ENCODE measurements at regions not wholly inside any gene's neighbourhood (a gene's known extent, or its start where the extent isn't known, plus 50 kb on each side); places are given as distances from the start of the nearest gene placed in this dataset.

- no peaks in the 10 kb centered on the region for H3K9me3 ChIP-seq (replicated peaks in 1 of 11)
- no peaks in the 10 kb centered on the region for H3K36me3 ChIP-seq
- H3K27me3 ChIP-seq = no peaks in the 10 kb centered on the region
- no peaks in the 10 kb centered on the region for H4K20me1 ChIP-seq
- TF ChIP-seq Cebpa-rat (IDR thresholded peaks at IDR 0.05) = no peak
- no peak overlapping the region for H3K27ac ChIP-seq
- H3K4me1 ChIP-seq = peaks cover 2 to 17% (median 15%) of the 10 kb centered on the region in 10 experiments; a peak in 18 of 20 replicates
- peak overlapping the region in 10 of 11 experiments; percentile 9 to 72 (median 60); a peak in 17 of 22 replicates for H3K4me2 ChIP-seq
- no peak overlapping the region for H3K9ac ChIP-seq
- no peak overlapping the region for H3K4me3 ChIP-seq
Observed at GRCh38 chr1:17970757-17971156, 136.8 kb upstream of the IGSF21 start.

- Histone ChIP-seq H3K4me3 (no peak overlapping the region), H3K27ac (no peak overlapping the region), H4K20me1 (no peaks in the 10 kb centered on the region), H3K9ac (no peak overlapping the region), H3K9me3 (replicated peaks in 1 of 11) (no peaks in the 10 kb centered on the region), H3K4me2 (no peak overlapping the region), H3K4me1 (peaks cover 5 to 45% (median 39%) of the 10 kb centered on the region in 10 experiments; a peak in 18 of 20 replicates), H3K36me3 (no peaks in the 10 kb centered on the region), H3K27me3 (no peaks in the 10 kb centered on the region)
- TF ChIP-seq Cebpa-rat (IDR thresholded peaks at IDR 0.05) = no peak
Observed at GRCh38 chr1:17973694-17974093, 133.9 kb upstream of the IGSF21 start.

GRCh38 chr1:17976854-17977253 is 130.7 kb upstream of the IGSF21 start:
- Histone ChIP-seq H3K9me3 (replicated peaks in 1 of 11) (no peaks in the 10 kb centered on the region), H3K4me2 (peak overlapping the region in 8 of 11 experiments; percentile 45 to 75 (median 61); a peak in 16 of 22 replicates), H3K4me3 (no peak overlapping the region), H4K20me1 (no peaks in the 10 kb centered on the region), H3K4me1 (peaks cover 5 to 42% (median 28%) of the 10 kb centered on the region in 10 experiments; a peak in 18 of 20 replicates), H3K36me3 (no peaks in the 10 kb centered on the region), H3K9ac (peak overlapping the region in 2 of 11 experiments; percentile 18 to 24; a peak in 1 of 22 replicates), H3K27ac (peak overlapping the region in 4 of 11 experiments; percentile 40 to 72 (median 68); a peak in 7 of 22 replicates), H3K27me3 (no peaks in the 10 kb centered on the region)
- TF ChIP-seq Cebpa-rat (IDR thresholded peaks at IDR 0.05) = no peak

GRCh38 chr1:17978016-17978415 is 129.6 kb upstream of the IGSF21 start:
- Histone ChIP-seq H3K9ac (peak overlapping the region in 3 of 11 experiments; percentile 47 to 60 (median 56); a peak in 4 of 22 replicates), H3K36me3 (no peaks in the 10 kb centered on the region), H3K4me3 (no peak overlapping the region), H3K4me1 (peaks cover 5 to 42% (median 28%) of the 10 kb centered on the region in 10 experiments; a peak in 18 of 20 replicates), H3K9me3 (replicated peaks in 1 of 11) (no peaks in the 10 kb centered on the region), H3K27me3 (no peaks in the 10 kb centered on the region), H3K27ac (peak overlapping the region in 4 of 11 experiments; percentile 62 to 72 (median 66); a peak in 7 of 22 replicates), H3K4me2 (peak overlapping the region in 9 of 11 experiments; percentile 18 to 75 (median 60); a peak in 17 of 22 replicates), H4K20me1 (no peaks in the 10 kb centered on the region)
- TF ChIP-seq Cebpa-rat (IDR thresholded peaks at IDR 0.05) = no peak; a peak in 1 of 22 replicates

GRCh38 chr1:17979815-17980214 is 127.8 kb upstream of the IGSF21 start:
- H3K4me3 ChIP-seq = no peak overlapping the region

GRCh38 chr1:17982197-17982596 is 125.4 kb upstream of the IGSF21 start:
- Histone ChIP-seq H3K36me3 (no peaks in the 10 kb centered on the region), H3K9ac (no peak overlapping the region), H3K4me1 (peaks cover 0 to 28% (median 19%) of the 10 kb centered on the region in 10 experiments; a peak in 16 of 20 replicates), H3K4me2 (no peak overlapping the region), H3K9me3 (replicated peaks in 1 of 11) (peaks cover 0 to 7% (median 0%) of the 10 kb centered on the region in 11 experiments; a peak in 1 of 22 replicates), H4K20me1 (no peaks in the 10 kb centered on the region), H3K27me3 (no peaks in the 10 kb centered on the region), H3K27ac (no peak overlapping the region), H3K4me3 (no peak overlapping the region)
- no peak for TF ChIP-seq Cebpa-rat (IDR thresholded peaks at IDR 0.05)

More at GRCh38 chr1:17979815-17980214, 127.8 kb upstream of the IGSF21 start:
- no peak for TF ChIP-seq Cebpa-rat (IDR thresholded peaks at IDR 0.05)
- Histone ChIP-seq H3K9ac (no peak overlapping the region), H3K4me1 (peaks cover 5 to 42% (median 34%) of the 10 kb centered on the region in 10 experiments; a peak in 18 of 20 replicates), H3K27ac (no peak overlapping the region), H3K9me3 (replicated peaks in 1 of 11) (no peaks in the 10 kb centered on the region), H4K20me1 (no peaks in the 10 kb centered on the region), H3K36me3 (no peaks in the 10 kb centered on the region), H3K4me2 (peak overlapping the region in 5 of 11 experiments; percentile 10 to 33 (median 17); a peak in 6 of 22 replicates), H3K27me3 (no peaks in the 10 kb centered on the region)

- Histone ChIP-seq H4K20me1 (no peaks in the 10 kb centered on the region; a peak in 1 of 22 replicates), H3K9ac (no peak overlapping the region), H3K4me3 (no peak overlapping the region), H3K27ac (no peak overlapping the region), H3K4me1 (peaks cover 0 to 9% (median 8%) of the 10 kb centered on the region in 10 experiments; a peak in 8 of 20 replicates), H3K9me3 (replicated peaks in 1 of 11) (peaks cover 0 to 7% (median 0%) of the 10 kb centered on the region in 11 experiments; a peak in 1 of 22 replicates), H3K27me3 (no peaks in the 10 kb centered on the region), H3K36me3 (no peaks in the 10 kb centered on the region), H3K4me2 (no peak overlapping the region)
- TF ChIP-seq Cebpa-rat (IDR thresholded peaks at IDR 0.05) = 0 out of 22 replicates have a peak, but pooled peaks of 2 of the 11 experiments have one; percentile 13 to 17
Observed at GRCh38 chr1:17984583-17984982, 123.0 kb upstream of the IGSF21 start.

GRCh38 chr1:17986156-17986555 is 121.4 kb upstream of the IGSF21 start:
- no peaks in the 10 kb centered on the region for H3K36me3 ChIP-seq
- H3K9ac ChIP-seq = no peak overlapping the region
- TF ChIP-seq Cebpa-rat (IDR thresholded peaks at IDR 0.05) = no peak
- peaks cover 0 to 9% (median 0%) of the 10 kb centered on the region in 10 experiments; a peak in 4 of 20 replicates for H3K4me1 ChIP-seq
- H3K4me3 ChIP-seq = no peak overlapping the region
- no peaks in the 10 kb centered on the region; a peak in 1 of 22 replicates for H4K20me1 ChIP-seq
- peaks cover 0 to 7% (median 0%) of the 10 kb centered on the region in 11 experiments; a peak in 1 of 22 replicates for H3K9me3 ChIP-seq (replicated peaks in 1 of 11)
- H3K4me2 ChIP-seq = no peak overlapping the region
- H3K27me3 ChIP-seq = no peaks in the 10 kb centered on the region
- H3K27ac ChIP-seq = no peak overlapping the region

- H3K27ac ChIP-seq = no peak overlapping the region
- H3K4me1 ChIP-seq = no peaks in the 10 kb centered on the region
- peaks cover 0 to 7% (median 0%) of the 10 kb centered on the region in 11 experiments; a peak in 2 of 22 replicates for H3K9me3 ChIP-seq (replicated peaks in 1 of 11)
- no peak overlapping the region for H3K4me2 ChIP-seq
- no peaks in the 10 kb centered on the region for H3K36me3 ChIP-seq
- H3K27me3 ChIP-seq = no peaks in the 10 kb centered on the region
- H3K9ac ChIP-seq = no peak overlapping the region
- no peak overlapping the region for H3K4me3 ChIP-seq
- no peak for TF ChIP-seq Cebpa-rat (IDR thresholded peaks at IDR 0.05)
- H4K20me1 ChIP-seq = no peaks in the 10 kb centered on the region; a peak in 1 of 22 replicates
Observed at GRCh38 chr1:17990401-17990800, 117.2 kb upstream of the IGSF21 start.

Data from BLaER1 treated with 17β-estradiol and CSF1 and Interleukin-3, amounts not matched to agents 10 nM and 100 nM (cell line).